ENCODE measurements at regions not wholly inside any gene's neighbourhood (a gene's known extent, or its start where the extent isn't known, plus 50 kb on each side); places are given as distances from the start of the nearest gene placed in this dataset.

GRCh38 chr20:16877053-16877554 lies 128.9 kb downstream of the OTOR start:
- Histone ChIP-seq H3K9me3 (replicated peaks; ENCODE audit: control insufficient read depth, insufficient read depth, low read length) (no peaks in the 10 kb centered on the region), H3K36me3 (ENCODE audit: control insufficient read depth in 2 of 2, extremely low read depth in 1 of 2, insufficient read depth in 2 of 2, low read length in 2 of 2) (no peaks in the 10 kb centered on the region), H3K27ac (ENCODE audit: insufficient read depth, low read depth, low read length) (no peak overlapping the region), H3K4me2 (ENCODE audit: insufficient read depth, low read length) (no peak overlapping the region), H3K79me2 (ENCODE audit: control insufficient read depth, insufficient read depth, low read length) (no peaks in the 10 kb centered on the region), H2AFZ (ENCODE audit: low read depth, low read length) (no peak overlapping the region), H3K9ac (replicated peaks; ENCODE audit: extremely low read depth, insufficient read depth, low read length) (no peak overlapping the region), H3K4me3 (replicated peaks in 1 of 3; ENCODE audit: insufficient read depth in 1 of 3, low read depth in 1 of 3, low read length in 3 of 3) (no peak overlapping the region), H3K4me1 (ENCODE audit: control insufficient read depth, extremely low read depth, insufficient read depth, low read length) (no peaks in the 10 kb centered on the region), H3K27me3 (ENCODE audit: control insufficient read depth in 2 of 2, insufficient read depth in 2 of 2, low read length in 2 of 2) (no peaks in the 10 kb centered on the region), H3K9me1 (replicated peaks; ENCODE audit: control insufficient read depth, extremely low read depth, insufficient read depth, low read length) (no peaks in the 10 kb centered on the region), H4K20me1 (replicated peaks; ENCODE audit: control insufficient read depth, extremely low read depth, insufficient read depth, low read length) (no peaks in the 10 kb centered on the region)
- TF ChIP-seq POLR2AphosphoS5 (IDR thresholded peaks at IDR 0.05; ENCODE audit: insufficient read depth, low read depth, low read length) (no peak), MYC (IDR thresholded peaks at IDR 0.05; ENCODE audit: low read depth, low read length) (no peak), FOS (IDR thresholded peaks at IDR 0.05; ENCODE audit: borderline replicate concordance, insufficient read depth, low read length) (no peak), JUN (IDR thresholded peaks at IDR 0.05; ENCODE audit: borderline replicate concordance, insufficient read depth, insufficient read length, low read depth) (no peak), MAX (IDR thresholded peaks at IDR 0.05; ENCODE audit: insufficient read depth, insufficient read length) (no peak), POLR2A (IDR thresholded peaks at IDR 0.05; ENCODE audit: low read depth, low read length) (no peak), CTCF (IDR thresholded peaks at IDR 0.05; ENCODE audit: extremely low read depth in 1 of 2, insufficient read depth in 1 of 2, low read depth in 1 of 2, low read length in 2 of 2) (no peak), GATA2 (IDR thresholded peaks at IDR 0.05; ENCODE audit: insufficient read depth, insufficient read length, low read depth, low read length) (no peak), EZH2 (IDR thresholded peaks at IDR 0.05; ENCODE audit: borderline replicate concordance, low read depth, low read length, severe bottlenecking) (no peak)
- FAIRE-seq = no peak
- BruUV-seq (replicated peaks) = no TSS peak
- CTCF ChIA-PET = interaction anchor here (0.6 kb wide), 1 partner anchor 21 kb away, joined by 3 read pairs; no protein-coding TSS in a partner anchor
- intact Hi-C loops (cut with micrococcal nuclease) = no loop called here
- POLR2A ChIA-PET = no interaction called here
- no peak for DNase-seq (ENCODE audit: low read depth, low spot score)
- dilution Hi-C loops (cut with MboI; ENCODE audit: extremely low pct_ligation_motif_present, low sequenced_read_pairs) = no loop called here
